ENCODE measurements at regions not wholly inside any gene's neighbourhood (a gene's known extent, or its start where the extent isn't known, plus 50 kb on each side); places are given as distances from the start of the nearest gene placed in this dataset.
A peak's percentile ranks its signal among the peaks of the same experiment; 100 is the strongest.

DNA sequence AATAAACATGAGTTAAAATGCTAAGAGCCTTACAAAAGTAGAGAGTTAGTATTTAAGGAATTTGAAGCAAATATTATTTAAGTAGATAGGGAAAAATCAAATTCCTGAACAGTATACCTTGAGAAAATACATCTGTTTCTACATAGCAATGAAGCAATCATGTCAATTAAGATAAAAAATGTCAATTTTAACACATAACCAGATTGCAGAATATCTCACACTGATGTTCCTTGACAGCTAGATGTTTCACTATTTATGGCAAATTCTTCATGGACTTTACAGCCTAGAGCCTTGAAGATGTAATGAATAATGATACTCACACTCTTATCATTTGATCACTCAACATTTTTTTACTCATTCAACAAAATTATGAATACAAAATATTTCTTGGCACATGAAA lies 708.2 kb upstream of the PTPRD start:
- Mint-ChIP-seq H3K27me3 (no peaks in the 10 kb centered on the region), H3K36me3 (no peaks in the 10 kb centered on the region), H3K9me3 (no peaks in the 10 kb centered on the region), H3K4me1 (no peaks in the 10 kb centered on the region), H3K4me3 (no peak overlapping the region), H3K27ac (no peak overlapping the region)

DNA sequence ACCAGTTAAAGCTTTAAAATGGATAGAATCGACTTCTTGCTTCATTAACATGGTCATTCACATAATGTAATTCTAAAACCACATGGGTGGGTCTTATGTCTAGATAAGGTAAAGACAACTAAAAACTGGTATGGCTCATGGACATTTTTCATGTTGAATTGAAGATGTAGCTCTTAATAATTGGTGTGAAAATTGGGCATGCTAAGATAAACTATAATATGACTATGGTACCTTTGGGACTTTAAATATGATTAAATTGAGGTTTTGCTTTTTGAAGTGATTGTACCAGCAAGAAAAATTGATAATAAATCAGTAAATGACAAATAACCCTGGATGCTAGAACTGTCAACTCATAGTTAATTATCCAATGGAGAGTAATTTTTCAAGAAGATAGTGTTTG lies 710.7 kb upstream of the PTPRD start:
- H3K4me1 Mint-ChIP-seq, result no peaks in the 10 kb centered on the region
- H3K9me3 Mint-ChIP-seq, result no peaks in the 10 kb centered on the region
- no peak overlapping the region for H3K27ac Mint-ChIP-seq
- no peaks in the 10 kb centered on the region for H3K27me3 Mint-ChIP-seq
- no peak overlapping the region for H3K4me3 Mint-ChIP-seq
- no peaks in the 10 kb centered on the region for H3K36me3 Mint-ChIP-seq

DNA sequence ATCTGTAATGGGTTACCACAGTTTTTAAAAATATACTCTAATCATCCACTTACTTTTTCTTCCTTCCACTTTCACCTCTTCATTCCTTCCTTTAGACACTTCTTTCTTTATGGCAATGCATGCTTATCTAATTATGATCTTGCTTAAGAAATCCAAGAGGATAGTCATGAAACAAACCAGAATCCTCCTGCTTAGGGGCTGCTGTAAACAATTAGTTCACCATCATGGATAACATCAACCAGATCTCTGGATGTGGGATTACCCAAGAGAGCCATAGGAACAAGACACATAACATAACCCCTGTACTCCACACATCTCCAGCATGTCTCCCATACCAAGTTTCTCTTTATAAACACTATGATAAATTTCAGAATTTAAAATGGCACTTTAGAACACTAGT lies 713.4 kb upstream of the PTPRD start:
- H3K36me3 Mint-ChIP-seq, result no peaks in the 10 kb centered on the region
- no peaks in the 10 kb centered on the region for H3K4me1 Mint-ChIP-seq
- H3K9me3 Mint-ChIP-seq, result peaks cover 0 to 3% (median 0%) of the 10 kb centered on the region in 3 donors
- no peaks in the 10 kb centered on the region for H3K27me3 Mint-ChIP-seq
- H3K4me3 Mint-ChIP-seq, result no peak overlapping the region
- H3K27ac Mint-ChIP-seq, result no peak overlapping the region

GRCh38 chr9:11328326-11328725 lies 715.5 kb upstream of the PTPRD start:
- Mint-ChIP-seq H3K27me3 (no peaks in the 10 kb centered on the region), H3K36me3 (no peaks in the 10 kb centered on the region), H3K4me3 (no peak overlapping the region), H3K9me3 (peaks cover 0 to 5% (median 4%) of the 10 kb centered on the region in 3 donors), H3K4me1 (no peaks in the 10 kb centered on the region), H3K27ac (no peak overlapping the region)

DNA sequence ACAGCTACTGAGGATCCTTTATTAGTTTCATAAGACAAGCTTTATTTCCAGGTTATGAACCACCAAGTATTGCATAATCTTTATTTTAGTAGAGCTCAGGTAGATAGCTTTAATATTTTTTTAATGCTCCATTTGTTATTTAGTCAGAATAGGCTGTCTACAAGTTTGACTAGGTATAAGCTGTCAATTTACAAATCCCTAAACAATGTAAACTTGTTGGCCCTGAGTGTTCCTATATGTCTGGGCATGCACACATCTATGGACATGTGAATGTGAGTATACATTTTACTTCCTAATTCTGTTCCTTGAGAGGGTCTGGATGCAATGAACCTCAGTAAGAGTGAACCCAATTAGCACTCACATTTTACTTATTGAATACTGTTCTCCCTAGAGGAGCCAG lies 722.2 kb upstream of the PTPRD start:
- H3K4me1 Mint-ChIP-seq, result peaks cover 0 to 2% (median 0%) of the 10 kb centered on the region in 3 donors
- H3K36me3 Mint-ChIP-seq, result no peaks in the 10 kb centered on the region
- peaks cover 0 to 4% (median 4%) of the 10 kb centered on the region in 3 donors for H3K9me3 Mint-ChIP-seq
- H3K27me3 Mint-ChIP-seq, result no peaks in the 10 kb centered on the region
- no peak overlapping the region for H3K27ac Mint-ChIP-seq
- no peak overlapping the region for H3K4me3 Mint-ChIP-seq

GRCh38 chr9:11338130-11338529 lies 725.3 kb upstream of the PTPRD start:
- Mint-ChIP-seq H3K4me1 (peaks cover 0 to 2% (median 0%) of the 10 kb centered on the region in 3 donors), H3K4me3 (peak overlapping the region in 1 of 4 donors; percentile 45), H3K9me3 (no peaks in the 10 kb centered on the region), H3K27me3 (no peaks in the 10 kb centered on the region), H3K27ac (no peak overlapping the region), H3K36me3 (no peaks in the 10 kb centered on the region)

DNA sequence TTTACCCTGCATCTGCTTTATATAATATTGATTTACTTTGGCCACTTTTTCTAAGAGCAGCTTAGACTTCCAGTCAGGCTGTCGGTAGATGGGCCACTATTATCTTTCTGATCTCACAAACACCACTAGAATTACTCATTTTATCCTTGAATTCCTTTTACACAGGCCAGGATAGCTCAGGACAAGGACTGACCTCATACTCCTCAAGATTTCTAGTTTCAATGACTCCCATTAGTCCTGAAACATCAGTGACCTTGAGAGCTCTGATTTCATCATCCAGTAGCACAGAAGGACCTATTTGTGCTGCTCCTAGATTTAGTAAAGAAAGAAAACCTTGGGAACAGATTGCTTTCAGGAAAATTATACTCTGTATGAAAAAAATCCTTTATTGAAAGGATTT lies 727.9 kb upstream of the PTPRD start:
- no peaks in the 10 kb centered on the region for H3K27me3 Mint-ChIP-seq
- H3K36me3 Mint-ChIP-seq, result no peaks in the 10 kb centered on the region
- peaks cover 0 to 2% (median 0%) of the 10 kb centered on the region in 3 donors for H3K4me1 Mint-ChIP-seq
- no peaks in the 10 kb centered on the region for H3K9me3 Mint-ChIP-seq
- no peak overlapping the region for H3K4me3 Mint-ChIP-seq
- H3K27ac Mint-ChIP-seq, result no peak overlapping the region

GRCh38 chr9:11347437-11347836 lies 734.6 kb upstream of the PTPRD start:
- no peaks in the 10 kb centered on the region for H3K4me1 Mint-ChIP-seq
- H3K9me3 Mint-ChIP-seq, result peaks cover 0 to 11% (median 5%) of the 10 kb centered on the region in 3 donors
- H3K27me3 Mint-ChIP-seq, result no peaks in the 10 kb centered on the region
- no peak overlapping the region for H3K4me3 Mint-ChIP-seq
- H3K27ac Mint-ChIP-seq, result no peak overlapping the region
- no peaks in the 10 kb centered on the region for H3K36me3 Mint-ChIP-seq

DNA sequence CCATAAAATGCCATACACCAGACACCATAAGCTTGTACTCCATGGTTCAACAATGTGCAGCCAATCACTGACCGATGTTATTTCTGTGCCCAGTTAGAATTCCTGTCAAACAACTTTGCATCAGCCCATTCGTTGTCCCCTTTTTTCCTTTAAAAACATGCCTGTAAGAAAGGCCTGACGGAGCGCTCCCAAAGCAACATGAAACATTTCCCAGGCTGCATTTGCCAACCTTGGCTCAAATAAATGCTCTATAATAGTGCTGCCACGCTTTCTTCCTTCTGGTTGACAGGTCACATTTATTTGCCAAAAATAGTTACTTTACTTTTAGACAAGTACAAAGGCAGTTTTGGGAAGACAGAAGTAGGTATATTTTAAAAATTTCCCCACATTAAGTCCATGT lies 735.6 kb upstream of the PTPRD start:
- H3K27ac Mint-ChIP-seq, result no peak overlapping the region
- H3K4me1 Mint-ChIP-seq, result no peaks in the 10 kb centered on the region
- peaks cover 0 to 11% (median 5%) of the 10 kb centered on the region in 3 donors for H3K9me3 Mint-ChIP-seq
- no peaks in the 10 kb centered on the region for H3K27me3 Mint-ChIP-seq
- H3K4me3 Mint-ChIP-seq, result no peak overlapping the region
- no peaks in the 10 kb centered on the region for H3K36me3 Mint-ChIP-seq

DNA sequence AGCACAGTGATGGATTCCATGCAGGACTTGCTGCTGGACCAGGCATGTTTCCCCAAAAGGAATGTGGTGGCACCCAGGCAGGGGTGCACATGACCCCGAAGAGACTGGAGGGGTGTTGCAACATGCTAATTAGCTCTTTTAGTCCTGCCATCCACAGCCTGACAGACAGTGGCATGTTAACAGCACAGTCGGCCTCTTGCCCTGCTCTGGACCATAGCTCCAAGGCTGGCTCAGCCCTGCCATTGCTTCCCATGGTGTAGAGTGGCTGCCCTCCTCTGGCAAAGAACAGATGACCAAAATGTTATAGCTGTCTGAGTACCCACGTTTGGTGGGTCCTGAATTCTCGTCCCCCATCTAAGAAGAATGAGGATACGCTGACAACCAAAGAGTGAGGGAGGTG lies 736.4 kb upstream of the PTPRD start:
- H3K27me3 Mint-ChIP-seq, result no peaks in the 10 kb centered on the region
- peaks cover 0 to 11% (median 5%) of the 10 kb centered on the region in 3 donors for H3K9me3 Mint-ChIP-seq
- no peak overlapping the region for H3K4me3 Mint-ChIP-seq
- H3K4me1 Mint-ChIP-seq, result no peaks in the 10 kb centered on the region
- no peak overlapping the region for H3K27ac Mint-ChIP-seq
- H3K36me3 Mint-ChIP-seq, result no peaks in the 10 kb centered on the region

GRCh38 chr9:11352612-11353011 lies 739.8 kb upstream of the PTPRD start:
- no peak overlapping the region for H3K4me3 Mint-ChIP-seq

DNA sequence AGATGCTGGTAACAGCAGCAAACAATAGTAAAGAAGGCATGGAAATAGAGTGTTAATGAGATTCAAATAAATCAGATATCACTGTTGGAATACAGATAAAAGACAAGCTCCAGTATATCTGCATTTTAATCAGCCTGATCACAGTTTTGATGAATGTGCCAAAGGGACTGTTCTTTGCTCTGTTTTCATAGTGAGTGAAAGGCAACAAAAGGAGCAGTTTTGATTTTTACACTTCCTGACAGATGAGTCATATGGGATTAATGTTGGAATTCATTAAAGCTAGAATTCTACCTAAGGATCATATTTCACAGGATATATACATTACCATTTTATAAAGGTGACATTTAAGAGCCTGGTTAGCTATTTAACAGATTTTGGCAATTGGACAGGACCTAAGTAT lies 743.3 kb upstream of the PTPRD start:
- no peak overlapping the region for H3K27ac Mint-ChIP-seq
- no peaks in the 10 kb centered on the region for H3K36me3 Mint-ChIP-seq
- H3K4me3 Mint-ChIP-seq, result no peak overlapping the region
- H3K9me3 Mint-ChIP-seq, result no peaks in the 10 kb centered on the region
- no peaks in the 10 kb centered on the region for H3K4me1 Mint-ChIP-seq
- H3K27me3 Mint-ChIP-seq, result no peaks in the 10 kb centered on the region

More at GRCh38 chr9:11352612-11353011, 739.8 kb upstream of the PTPRD start:
- H3K36me3 Mint-ChIP-seq, result no peaks in the 10 kb centered on the region
- peaks cover 0 to 11% (median 5%) of the 10 kb centered on the region in 3 donors for H3K9me3 Mint-ChIP-seq
- H3K27ac Mint-ChIP-seq, result no peak overlapping the region
- no peaks in the 10 kb centered on the region for H3K27me3 Mint-ChIP-seq
- no peaks in the 10 kb centered on the region for H3K4me1 Mint-ChIP-seq

DNA sequence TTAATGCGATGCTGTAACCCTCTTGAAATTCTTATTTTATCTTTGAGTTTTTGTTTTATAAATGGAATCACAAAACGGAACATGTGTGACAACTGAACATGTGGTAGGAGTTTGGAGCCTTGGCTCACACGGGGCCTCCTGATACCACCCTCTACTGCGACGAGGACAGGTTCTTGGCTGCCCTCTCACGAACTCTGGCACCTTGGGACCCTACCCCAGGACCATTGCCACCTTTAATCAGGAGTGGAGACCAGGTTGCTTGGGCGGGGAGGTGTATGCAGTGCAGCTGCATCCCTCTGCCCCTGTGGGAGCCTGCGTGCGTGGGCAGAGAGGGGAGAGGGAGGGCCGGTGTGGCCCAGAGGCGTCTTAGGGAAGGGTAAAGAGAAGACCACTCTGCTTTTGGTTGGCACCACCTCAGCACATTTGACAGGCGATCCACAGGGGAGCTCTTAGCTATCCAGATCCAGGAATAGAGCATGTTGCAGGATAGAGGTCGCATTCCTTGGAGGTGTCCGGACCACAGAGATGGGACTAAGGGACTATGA lies 753.9 kb upstream of the PTPRD start:
- Mint-ChIP-seq H3K36me3 (no peaks in the 10 kb centered on the region), H3K4me1 (no peaks in the 10 kb centered on the region), H3K27ac (no peak overlapping the region), H3K27me3 (no peaks in the 10 kb centered on the region), H3K9me3 (peaks cover 0 to 3% (median 3%) of the 10 kb centered on the region in 3 donors), H3K4me3 (no peak overlapping the region)

DNA sequence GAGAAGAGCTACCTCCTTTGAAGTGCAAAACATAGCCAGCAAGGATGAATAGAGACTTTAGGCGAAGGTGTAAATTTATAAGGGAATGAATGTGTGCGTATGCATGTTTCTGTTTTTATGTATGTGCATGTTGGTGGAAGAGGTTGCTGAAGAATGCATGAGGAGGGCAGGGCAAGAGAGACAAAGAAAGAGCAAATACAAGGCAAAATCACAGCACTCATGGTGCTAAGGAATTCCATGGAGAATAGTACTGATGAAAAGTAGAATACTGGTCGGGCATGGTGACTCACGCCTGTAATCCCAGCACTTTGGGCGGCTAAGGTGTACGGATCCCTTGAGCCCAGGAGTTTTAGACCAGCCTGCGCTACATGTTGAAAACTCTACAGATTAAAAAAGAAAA lies 762.1 kb upstream of the PTPRD start:
- no peaks in the 10 kb centered on the region for H3K36me3 Mint-ChIP-seq
- H3K9me3 Mint-ChIP-seq, result peaks cover 2 to 7% (median 5%) of the 10 kb centered on the region in 3 donors
- H3K27ac Mint-ChIP-seq, result no peak overlapping the region
- H3K27me3 Mint-ChIP-seq, result no peaks in the 10 kb centered on the region
- H3K4me3 Mint-ChIP-seq, result no peak overlapping the region
- no peaks in the 10 kb centered on the region for H3K4me1 Mint-ChIP-seq

DNA sequence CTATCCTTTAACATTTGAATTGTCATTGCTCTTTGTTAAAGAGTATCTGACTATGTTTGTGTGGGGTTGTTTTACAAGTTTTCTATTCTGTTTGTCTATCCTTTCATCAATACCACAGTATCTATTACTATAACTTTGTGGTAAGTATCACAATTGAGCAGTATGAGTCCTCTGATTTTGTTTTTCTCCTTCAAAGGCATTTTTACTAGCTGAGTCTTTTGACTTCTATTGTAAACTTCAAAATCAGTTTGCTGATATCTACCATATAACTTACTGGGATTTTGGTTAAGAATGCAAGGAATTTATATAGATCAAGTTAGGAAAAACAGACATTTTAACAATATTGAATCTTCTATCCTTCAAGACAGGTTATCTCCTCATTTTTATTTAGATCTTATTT lies 789.8 kb upstream of the PTPRD start:
- Mint-ChIP-seq H3K4me3 (no peak overlapping the region), H3K9me3 (peaks cover 4 to 30% (median 8%) of the 10 kb centered on the region in 3 donors), H3K27me3 (no peaks in the 10 kb centered on the region), H3K4me1 (no peaks in the 10 kb centered on the region), H3K36me3 (no peaks in the 10 kb centered on the region), H3K27ac (no peak overlapping the region)

GRCh38 chr9:11414241-11414640 lies 801.4 kb upstream of the PTPRD start:
- Mint-ChIP-seq H3K4me1 (no peaks in the 10 kb centered on the region), H3K36me3 (no peaks in the 10 kb centered on the region), H3K27ac (no peak overlapping the region), H3K9me3 (peaks cover 2 to 9% (median 5%) of the 10 kb centered on the region in 3 donors), H3K4me3 (no peak overlapping the region), H3K27me3 (no peaks in the 10 kb centered on the region)
